Esophagus (tissue), 2 donors: ENCODE measurements at regions not wholly inside any gene's neighbourhood (a gene's known extent, or its start where the extent isn't known, plus 50 kb on each side); places are given as distances from the start of the nearest gene placed in this dataset.
A peak's percentile ranks its signal among the peaks of the same experiment; 100 is the strongest.

ENCODE experiments used
- H3K27ac ChIP-seq, 2 donors: one replicate each; pipeline ENCODE4 v1.5.1; 2013; ENCODE audit warnings: low read depth in 2 of 2, mild to moderate bottlenecking in 2 of 2, inconsistent platforms in 1 of 2, low read length in 1 of 2, moderate library complexity in 1 of 2
- H3K27me3 ChIP-seq, 2 donors: one replicate each; pipeline ENCODE4 v1.6.1; 2013; ENCODE audit warnings: low read length in 2 of 2, control low read depth in 1 of 2, mild to moderate bottlenecking in 1 of 2; ENCODE audit not compliant: insufficient read depth in 2 of 2, control insufficient read depth in 1 of 2
- H3K36me3 ChIP-seq, 2 donors: one replicate each; pipeline ENCODE4 v1.6.1; 2013; ENCODE audit warnings: low read length in 1 of 2; ENCODE audit not compliant: control insufficient read depth in 2 of 2, insufficient read depth in 2 of 2
- H3K4me1 ChIP-seq, 2 donors: one replicate each; pipeline ENCODE4 v1.6.1; 2013; ENCODE audit warnings: low read length in 1 of 2; ENCODE audit not compliant: control insufficient read depth in 2 of 2, insufficient read depth in 2 of 2
- H3K4me3 ChIP-seq, 2 donors: one replicate each; pipeline ENCODE4 v1.5.1; 2013; ENCODE audit warnings: low read length in 2 of 2, mild to moderate bottlenecking in 2 of 2, low read depth in 1 of 2, moderate library complexity in 1 of 2
- H3K9me3 ChIP-seq, 2 donors: one replicate each; pipeline ENCODE4 v1.6.1; 2013; ENCODE audit warnings: mild to moderate bottlenecking in 2 of 2, low read depth in 1 of 2, low read length in 1 of 2, moderate library complexity in 1 of 2; ENCODE audit not compliant: control insufficient read depth in 2 of 2, insufficient read depth in 1 of 2
- WGBS, 2 donors: extraction: QIAGEN DNeasy Blood & Tissue Kit; methylation state at CpG; one replicate each; pipeline ENCODE4 v1.1.7; 2013; 5-methylcytosine and 5-hydroxymethylcytosine counted together
- donor health status: healthy with polysubstance abuse.
- donor health status: Bipolar disorder and iron deficiency.

DNA sequence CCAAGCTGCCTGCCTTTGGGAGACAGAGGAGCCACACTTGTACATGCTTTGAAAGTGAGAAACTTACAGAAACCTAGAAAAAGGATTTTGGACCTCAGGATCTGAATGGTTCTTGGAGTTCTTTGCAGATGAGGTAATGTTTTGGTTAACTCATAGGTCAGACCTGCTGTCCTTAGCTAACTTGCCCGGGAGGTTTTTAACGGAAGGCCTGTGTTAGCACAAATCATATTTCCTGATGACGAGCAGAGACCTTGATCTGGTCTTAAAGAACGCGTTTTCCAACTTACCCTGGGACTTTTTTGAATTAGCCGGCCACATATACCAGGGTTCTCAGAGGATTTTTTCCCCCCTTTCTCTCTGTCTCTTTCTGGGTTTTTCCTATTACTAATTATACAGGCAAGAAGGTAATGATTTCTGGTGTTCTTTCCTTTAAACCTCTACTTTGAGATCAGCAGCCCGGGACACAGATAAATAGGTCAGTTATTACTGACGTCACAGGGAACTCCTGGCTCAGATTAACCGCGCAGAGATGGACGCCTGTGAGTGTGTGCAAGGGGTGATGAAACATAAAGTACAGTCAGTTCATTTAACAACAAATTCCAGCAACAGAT lies 101.7 kb upstream of the KLF6 start:
- no peaks in the 10 kb centered on the region for H3K36me3 ChIP-seq
- 34 to 40% methylated on average over 11 of the region's 11 CpGs for WGBS, 2 donors
- H3K4me3 ChIP-seq = no peak overlapping the region
- peak overlapping the region; percentile 74 to 81 for H3K27ac ChIP-seq
- peaks cover 0 to 3% of the 10 kb centered on the region in 2 donors for H3K4me1 ChIP-seq
- no peaks in the 10 kb centered on the region for H3K27me3 ChIP-seq
- no peaks in the 10 kb centered on the region for H3K9me3 ChIP-seq

DNA sequence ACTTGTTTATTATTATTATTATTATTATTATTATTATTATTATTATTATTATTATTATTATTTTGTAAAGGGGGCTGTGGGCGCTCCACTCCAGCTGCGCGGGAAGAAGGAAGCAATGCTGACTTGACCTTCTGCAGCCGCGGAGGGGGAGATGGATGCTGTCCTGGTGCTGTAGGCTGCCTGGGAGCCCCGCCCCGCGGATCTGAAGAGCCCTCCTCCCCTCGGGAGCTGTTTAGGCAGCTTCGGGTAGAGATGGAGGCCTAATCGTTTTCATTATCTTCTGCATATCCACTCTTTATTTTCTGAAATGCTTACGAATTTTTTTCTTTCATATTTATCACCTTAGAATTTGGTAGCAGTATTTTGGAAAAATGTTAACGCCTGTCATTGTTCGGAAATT lies 101.2 kb upstream of the KLF6 start:
- WGBS, 2 donors = 55 to 58% methylated on average over 14 of the region's 14 CpGs
- Histone ChIP-seq H3K36me3 (no peaks in the 10 kb centered on the region), H3K27me3 (no peaks in the 10 kb centered on the region), H3K27ac (peak overlapping the region; percentile 74 to 81), H3K4me1 (peaks cover 0 to 3% of the 10 kb centered on the region in 2 donors), H3K9me3 (no peaks in the 10 kb centered on the region), H3K4me3 (no peak overlapping the region)

DNA sequence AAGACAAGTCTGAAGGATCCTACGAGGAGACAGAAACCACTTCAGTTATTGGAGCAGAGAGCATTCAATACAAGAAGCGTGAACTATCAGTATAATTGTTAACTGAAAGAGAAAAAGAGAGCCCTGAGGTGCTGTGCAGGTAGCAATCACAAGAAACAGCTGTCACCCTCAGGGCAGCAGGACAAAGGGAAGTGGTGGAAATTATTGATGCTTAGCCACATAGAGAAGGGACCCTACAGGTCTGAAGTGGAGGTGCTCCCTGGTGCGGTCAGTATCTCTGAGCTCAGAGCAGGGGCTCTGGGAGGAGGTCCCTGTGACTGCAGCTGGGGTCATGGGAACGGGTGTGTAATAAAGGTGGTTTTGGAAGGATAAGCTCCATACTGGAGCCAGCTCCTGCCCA lies 97.8 kb upstream of the KLF6 start:
- no peak overlapping the region for H3K4me3 ChIP-seq
- H3K27ac ChIP-seq = peak overlapping the region in 1 of 2 donors; percentile 1
- 90 to 96% methylated on average over 4 of the region's 4 CpGs for WGBS, 2 donors
- H3K36me3 ChIP-seq = no peaks in the 10 kb centered on the region
- H3K4me1 ChIP-seq = peaks cover 0 to 3% of the 10 kb centered on the region in 2 donors
- H3K27me3 ChIP-seq = no peaks in the 10 kb centered on the region
- H3K9me3 ChIP-seq = no peaks in the 10 kb centered on the region

DNA sequence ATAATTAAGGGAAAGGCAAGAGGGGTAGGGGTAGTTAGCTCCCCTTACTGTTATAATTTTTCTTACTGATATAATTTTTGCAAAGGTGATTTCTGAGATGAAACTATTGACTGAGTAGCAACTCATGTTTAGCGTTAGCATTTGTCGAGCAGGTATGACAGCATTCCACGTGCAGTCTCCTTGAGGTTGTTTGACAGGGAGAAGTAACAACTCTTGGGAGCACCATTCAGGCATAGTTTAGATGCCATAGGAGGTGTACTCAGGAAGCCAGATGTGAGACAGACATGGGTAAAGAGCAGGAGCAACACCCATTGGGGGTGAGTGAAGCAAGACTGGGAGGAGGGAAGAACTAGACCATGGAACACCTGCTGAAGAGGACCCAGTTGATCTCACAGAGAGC lies 96.6 kb upstream of the KLF6 start:
- H3K27me3 ChIP-seq = no peaks in the 10 kb centered on the region
- no peak overlapping the region for H3K4me3 ChIP-seq
- H3K9me3 ChIP-seq = no peaks in the 10 kb centered on the region
- no peaks in the 10 kb centered on the region for H3K4me1 ChIP-seq
- 72 to 75% methylated on average over 3 of the region's 3 CpGs for WGBS, 2 donors
- H3K27ac ChIP-seq = peak overlapping the region in 1 of 2 donors; percentile 57
- no peaks in the 10 kb centered on the region for H3K36me3 ChIP-seq

DNA sequence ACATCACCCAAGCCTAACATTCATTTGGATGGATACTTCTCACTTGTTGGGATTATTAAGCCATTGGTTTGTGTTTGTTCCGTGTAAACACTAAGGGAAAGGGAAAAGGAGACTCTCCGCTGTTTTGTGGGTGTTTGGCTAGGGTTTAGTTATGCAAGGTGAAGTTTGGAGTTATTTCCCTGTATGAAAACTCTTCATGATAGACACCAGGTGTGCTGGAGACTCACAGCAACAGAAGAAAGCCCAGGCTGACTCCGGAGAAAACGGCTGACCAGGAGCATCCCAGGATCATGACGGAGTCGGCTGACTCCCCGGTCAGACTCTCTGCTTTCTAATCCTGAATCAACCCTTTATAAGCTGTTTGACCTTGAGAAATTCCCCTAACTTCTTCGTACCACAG lies 94.1 kb upstream of the KLF6 start:
- H3K4me1 ChIP-seq = no peaks in the 10 kb centered on the region
- no peak overlapping the region for H3K27ac ChIP-seq
- no peaks in the 10 kb centered on the region for H3K27me3 ChIP-seq
- no peaks in the 10 kb centered on the region for H3K36me3 ChIP-seq
- 71 to 85% methylated on average over 8 of the region's 8 CpGs for WGBS, 2 donors
- H3K4me3 ChIP-seq = no peak overlapping the region
- no peaks in the 10 kb centered on the region for H3K9me3 ChIP-seq

DNA sequence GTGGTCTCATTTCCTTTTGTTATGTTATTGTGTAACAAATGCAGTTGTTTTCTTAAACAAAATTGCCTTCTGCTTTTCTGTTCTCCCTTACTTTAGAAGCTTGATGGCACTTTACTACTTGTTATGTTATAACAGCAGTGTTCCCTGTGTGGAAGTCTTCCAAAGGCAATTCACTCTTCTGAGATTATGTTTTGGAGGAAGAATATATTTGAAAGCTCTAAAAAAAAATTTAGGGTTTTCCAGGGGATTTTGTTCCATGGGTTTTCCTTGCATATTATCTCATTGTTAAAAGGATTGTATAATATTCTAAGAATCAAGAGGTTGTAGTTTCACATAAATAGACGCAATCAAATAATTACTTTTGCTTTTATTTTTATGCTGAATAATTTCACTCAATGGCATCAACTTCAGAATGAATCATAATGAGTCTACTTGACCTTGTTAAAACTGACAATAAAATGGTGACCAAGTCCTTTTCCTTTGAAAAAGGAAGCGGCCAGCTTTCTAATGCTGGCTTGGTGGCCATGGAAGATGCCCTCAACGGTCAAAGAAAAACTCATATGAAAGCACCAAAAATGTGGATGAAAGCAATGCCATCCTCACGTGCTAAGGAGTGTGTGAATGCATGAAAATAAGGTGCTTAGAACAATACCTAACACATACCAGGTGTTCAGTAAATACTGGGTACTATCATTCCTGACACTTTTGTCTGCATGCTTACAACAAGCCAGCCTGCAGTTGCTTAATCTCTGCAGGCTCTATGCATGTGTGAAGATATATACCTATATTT lies 92.4 kb upstream of the KLF6 start:
- Histone ChIP-seq H3K4me1 (no peaks in the 10 kb centered on the region), H3K9me3 (no peaks in the 10 kb centered on the region), H3K36me3 (no peaks in the 10 kb centered on the region), H3K4me3 (no peak overlapping the region), H3K27me3 (no peaks in the 10 kb centered on the region), H3K27ac (peak overlapping the region in 1 of 2 donors; percentile 13)
- WGBS, 2 donors = 69 to 74% methylated on average over 4 of the region's 4 CpGs

DNA sequence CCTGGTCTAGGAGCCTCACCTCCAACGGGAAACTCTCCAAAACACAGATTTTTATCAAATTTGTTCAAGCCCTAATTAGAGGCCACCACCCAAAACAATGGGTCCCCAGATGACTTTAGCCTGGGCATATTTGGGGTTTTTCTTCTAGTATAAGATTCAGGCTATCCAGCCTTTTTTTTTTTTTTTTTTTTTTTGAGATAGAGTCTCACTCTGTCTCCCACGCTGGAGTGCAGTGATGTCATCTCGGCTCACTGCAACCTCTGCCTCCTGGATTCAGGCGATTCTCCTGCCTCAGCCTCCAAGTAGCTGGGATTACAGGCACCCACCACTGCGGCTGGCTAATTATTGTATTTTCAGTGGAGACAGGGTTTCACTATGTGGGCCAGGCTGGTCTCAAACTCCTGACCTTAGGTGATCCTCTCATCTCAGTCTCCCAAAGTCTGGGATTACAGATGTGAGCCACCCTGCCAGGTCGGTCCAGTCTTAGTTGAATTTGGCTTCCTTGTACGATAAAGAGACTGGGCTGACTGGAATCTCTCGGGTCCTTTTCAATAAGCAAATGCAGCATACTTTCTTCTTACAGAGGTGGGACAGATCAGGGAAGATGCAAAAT lies 91.4 kb upstream of the KLF6 start:
- WGBS, 2 donors = 77 to 79% methylated on average over 8 of the region's 8 CpGs
- Histone ChIP-seq H3K27ac (peak overlapping the region in 1 of 2 donors; percentile 51), H3K4me3 (no peak overlapping the region), H3K4me1 (no peaks in the 10 kb centered on the region), H3K9me3 (no peaks in the 10 kb centered on the region), H3K27me3 (no peaks in the 10 kb centered on the region), H3K36me3 (no peaks in the 10 kb centered on the region)

DNA sequence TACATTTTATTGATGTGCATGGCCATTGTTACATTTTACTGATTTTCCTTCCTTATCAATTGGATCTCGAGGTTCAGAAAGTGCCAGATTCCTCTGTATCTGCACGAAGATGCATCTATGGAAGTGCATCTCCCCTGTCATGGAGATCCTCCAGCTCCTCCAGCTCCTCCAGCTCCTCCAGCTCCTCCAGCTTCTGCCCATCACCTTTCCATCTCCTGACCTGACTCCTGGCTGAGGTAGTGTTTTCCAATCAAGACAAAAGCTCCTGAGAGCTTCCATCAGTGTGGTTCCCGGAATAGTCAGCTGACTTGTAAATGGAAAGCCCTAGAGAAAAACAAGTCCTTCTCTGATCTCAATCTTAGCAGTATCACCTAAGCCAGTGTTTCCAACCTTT lies 90.8 kb upstream of the KLF6 start:
- H3K27ac ChIP-seq = peak overlapping the region in 1 of 2 donors; percentile 51
- H3K4me1 ChIP-seq = no peaks in the 10 kb centered on the region
- 84 to 89% methylated on average over 3 of the region's 3 CpGs for WGBS, 2 donors
- H3K36me3 ChIP-seq = no peaks in the 10 kb centered on the region
- no peaks in the 10 kb centered on the region for H3K9me3 ChIP-seq
- H3K27me3 ChIP-seq = no peaks in the 10 kb centered on the region
- no peak overlapping the region for H3K4me3 ChIP-seq

DNA sequence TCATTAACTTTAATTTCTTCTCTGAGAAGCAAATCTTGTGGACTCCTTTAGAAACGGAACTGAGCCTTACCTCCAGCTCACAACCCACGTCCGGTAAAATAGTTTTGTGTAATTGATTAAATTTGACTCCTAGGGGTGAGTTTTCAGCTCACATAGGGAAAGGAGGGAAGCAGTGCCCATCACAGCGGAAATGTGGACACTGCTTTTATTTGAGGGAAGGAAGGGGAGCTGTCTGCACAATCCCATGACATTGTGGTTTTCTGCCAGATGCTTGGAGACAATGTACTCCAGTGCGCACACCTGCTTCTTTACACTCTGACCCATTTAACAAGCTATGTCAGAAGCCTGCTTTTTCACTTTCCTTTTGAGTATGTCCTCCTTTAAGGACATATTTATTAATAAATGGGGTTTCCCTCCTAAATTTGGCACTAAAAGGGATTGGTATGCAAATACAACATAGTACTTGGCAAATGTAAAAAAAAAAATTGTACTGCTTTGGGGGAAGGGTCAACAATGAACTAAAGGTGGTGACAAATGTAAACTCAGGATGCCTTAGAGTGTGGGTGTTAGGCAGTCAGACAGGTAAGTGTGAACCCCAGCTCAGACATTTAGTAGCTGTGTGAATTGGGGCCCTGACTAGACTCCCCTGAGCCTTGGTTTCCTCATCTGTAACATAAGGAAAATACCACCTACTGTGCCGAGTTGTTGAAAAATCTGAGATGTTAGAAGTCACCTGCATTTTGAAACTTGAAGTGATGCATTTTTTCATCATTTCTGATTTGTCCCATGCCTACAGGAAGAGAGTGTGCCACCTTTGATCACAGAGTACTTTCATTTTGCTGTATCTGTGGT lies 90.2 kb upstream of the KLF6 start:
- peak overlapping the region in 1 of 2 donors; percentile 30 for H3K27ac ChIP-seq
- WGBS, 2 donors = 57 to 72% methylated on average over 6 of the region's 6 CpGs

More for the DNA sequence above, 90.2 kb upstream of the KLF6 start:
- Histone ChIP-seq H3K36me3 (no peaks in the 10 kb centered on the region), H3K4me1 (no peaks in the 10 kb centered on the region), H3K4me3 (no peak overlapping the region), H3K27me3 (no peaks in the 10 kb centered on the region), H3K9me3 (no peaks in the 10 kb centered on the region)
